SK-N-SH (cell line): ENCODE measurements at regions not wholly inside any gene's neighbourhood (a gene's known extent, or its start where the extent isn't known, plus 50 kb on each side); places are given as distances from the start of the nearest gene placed in this dataset.

Experiments
- CTCF ChIA-PET: fragments of 300-600, 350-600 bp; formaldehyde crosslinking; extraction: SDS; loops from one replicate; lab custom pipeline; 2021; lab: Yijun Ruan, JAX
- POLR2A ChIA-PET: fragments of 350-600 bp; sonication (Branson Sonifier 250); formaldehyde crosslinking; extraction: SDS; loops from one replicate; lab custom pipeline; 2020; ENCODE audit warnings: antibody characterized with exemption, inconsistent platforms; lab: Yijun Ruan, JAX
- DNase-seq: peaks from one replicate; pipeline ENCODE4 v3.0.0; 2012
- H2AFZ ChIP-seq: fragments of 200-600 bp; sonication (generic); 2 replicates; pipeline ENCODE4 v1.8.1; 2016; ENCODE audit warnings: antibody characterized with exemption, mild to moderate bottlenecking, low read depth
- H3F3A ChIP-seq: fragments of 200-600 bp; sonication (generic); replicated peaks from 2 replicates; pipeline ENCODE3; 2016; ENCODE audit warnings: antibody characterized with exemption, mild to moderate bottlenecking; ENCODE audit not compliant: insufficient read depth
- H3K27ac ChIP-seq, 2 experiments: fragments of 200-500 bp in 1 of 2; fragments of 200-600 bp in 1 of 2; sonication (Bioruptor generic) in 1 of 2; sonication (generic), shearing (Covaris generic) in 1 of 2; 2 replicates each; pipeline versions ENCODE4 v1.5.1 to v1.6.1; 2014 to 2016; ENCODE audit warnings: low read depth in 2 of 2, inconsistent platforms in 1 of 2, low read length in 1 of 2, mild to moderate bottlenecking in 1 of 2, mixed read lengths in 1 of 2
- H3K27me3 ChIP-seq: fragments of 200-600 bp; sonication (generic), shearing (Covaris generic); 2 replicates; pipeline ENCODE4 v1.6.1; 2016; ENCODE audit warnings: mixed run types; ENCODE audit not compliant: insufficient read depth
- H3K36me3 ChIP-seq, 2 experiments: fragments of 200-500 bp in 1 of 2; fragments of 200-600 bp in 1 of 2; sonication (Bioruptor generic) in 1 of 2; sonication (generic) in 1 of 2; replicated peaks in 1 of 2; 2 replicates each; pipeline versions ENCODE3 to v1.5.1; 2014 to 2016; ENCODE audit warnings: low read length in 1 of 2, mild to moderate bottlenecking in 1 of 2; ENCODE audit not compliant: insufficient read depth in 2 of 2, control insufficient read depth in 1 of 2
- H3K4me1 ChIP-seq, 2 experiments: fragments of 200-500 bp in 1 of 2; fragments of 200-600 bp in 1 of 2; sonication (Bioruptor generic) in 1 of 2; sonication (generic), shearing (Covaris generic) in 1 of 2; 2 replicates each; pipeline versions ENCODE4 v1.5.1 to v1.6.1; 2014 to 2016; ENCODE audit warnings: low read depth in 1 of 2, low read length in 1 of 2, mixed run types in 1 of 2; ENCODE audit not compliant: insufficient read depth in 2 of 2, control insufficient read depth in 1 of 2
- H3K4me2 ChIP-seq: fragments of 200-600 bp; sonication (generic), shearing (Covaris generic); 2 replicates; pipeline ENCODE4 v1.6.1; 2017; ENCODE audit warnings: mixed run types
- H3K4me3 ChIP-seq, 2 experiments: fragments of 200-500 bp in 1 of 2; fragments of 200-600 bp in 1 of 2; sonication (Bioruptor generic) in 1 of 2; sonication (generic), shearing (Covaris generic) in 1 of 2; 2 replicates each; pipeline versions ENCODE4 v1.5.1 to v1.8.1; 2014 to 2016; ENCODE audit warnings: low read depth in 2 of 2, inconsistent platforms in 1 of 2, low read length in 1 of 2, mild to moderate bottlenecking in 1 of 2, mixed read lengths in 1 of 2, moderate library complexity in 1 of 2
- H3K79me2 ChIP-seq: fragments of 200-600 bp; sonication (generic); 2 replicates; pipeline ENCODE4 v1.8.1; 2017; ENCODE audit warnings: mild to moderate bottlenecking; ENCODE audit not compliant: insufficient read depth
- H3K9ac ChIP-seq: fragments of 200-600 bp; sonication (generic); 2 replicates; pipeline ENCODE4 v1.6.1; 2017; ENCODE audit warnings: mixed run types
- H3K9me2 ChIP-seq: fragments of 200-600 bp; sonication (generic); 2 replicates; pipeline ENCODE4 v1.6.1; 2017; ENCODE audit warnings: mixed run types
- H3K9me3 ChIP-seq: fragments of 200-600 bp; sonication (generic); 2 replicates; pipeline ENCODE4 v1.6.1; 2017; ENCODE audit warnings: mixed run types, mild to moderate bottlenecking, moderate library complexity
- H4K20me1 ChIP-seq: fragments of 200-600 bp; sonication (generic); 2 replicates; pipeline ENCODE4 v1.6.1; 2017; ENCODE audit warnings: mild to moderate bottlenecking, mixed run types; ENCODE audit not compliant: insufficient read depth
- CHD2 ChIP-seq: fragments of 150-350 bp; IDR thresholded peaks from 2 replicates; pipeline ENCODE4 v1.6.1; 2018; ENCODE audit warnings: low read length; ENCODE audit not compliant: partially characterized antibody
- EP300 ChIP-seq, 2 experiments: IDR thresholded peaks; 2 replicates each; pipeline versions ENCODE4 v1.4.0 to v1.6.1; 2012; ENCODE audit warnings: borderline replicate concordance in 1 of 2, low read depth in 1 of 2, low read length in 1 of 2
- EZH2phosphoT487 ChIP-seq: fragments of 200-600 bp; sonication (generic); IDR thresholded peaks from 2 replicates; pipeline ENCODE4 v1.6.1; 2017; ENCODE audit warnings: low read depth, mixed run types, mild to moderate bottlenecking, antibody characterized with exemption, moderate library complexity, borderline replicate concordance
- FOXJ3 ChIP-seq: sonication (generic); formaldehyde crosslinking; IDR thresholded peaks from 2 replicates; pipeline ENCODE4 v1.5.1; 2020; ENCODE audit warnings: mild to moderate bottlenecking, missing genetic modification reagents
- GABPA ChIP-seq: IDR thresholded peaks from 2 replicates; pipeline ENCODE4 v1.4.0; 2012; ENCODE audit warnings: low read depth, mild to moderate bottlenecking
- IRF3 ChIP-seq: fragments of 150-350 bp; IDR thresholded peaks from 2 replicates; pipeline ENCODE4 v1.6.1; 2016; ENCODE audit warnings: mild to moderate bottlenecking, low read depth, low read length
- JUND ChIP-seq: IDR thresholded peaks from 2 replicates; pipeline ENCODE4 v1.4.0; 2012
- MEF2A ChIP-seq: IDR thresholded peaks from 2 replicates; pipeline ENCODE4 v1.4.0; 2012; ENCODE audit warnings: low read depth, borderline replicate concordance
- MXI1 ChIP-seq: IDR thresholded peaks from 2 replicates; pipeline ENCODE4 v1.6.1; 2012; ENCODE audit warnings: mild to moderate bottlenecking, low read depth, low read length, improper control_type of control experiment
- NFIC ChIP-seq: IDR thresholded peaks from 2 replicates; pipeline ENCODE4 v1.4.0; 2012; ENCODE audit warnings: borderline replicate concordance
- NRF1 ChIP-seq: IDR thresholded peaks from 2 replicates; pipeline ENCODE4 v1.6.1; 2012; ENCODE audit warnings: low read depth, mild to moderate bottlenecking, low read length
- PBX3 ChIP-seq: IDR thresholded peaks from 2 replicates; pipeline ENCODE4; 2012
- RFX5 ChIP-seq: IDR thresholded peaks from 2 replicates; pipeline ENCODE4 v1.6.1; 2012; ENCODE audit warnings: mild to moderate bottlenecking, improper control_type of control experiment, low read length
- SIN3A ChIP-seq: IDR thresholded peaks from 2 replicates; pipeline ENCODE4 v1.6.1; 2012; ENCODE audit warnings: low read depth, mild to moderate bottlenecking, low read length, moderate library complexity, borderline replicate concordance
- SMC3 ChIP-seq: IDR thresholded peaks from 2 replicates; pipeline ENCODE4 v1.6.1; 2012; ENCODE audit warnings: low read depth, low read length, improper control_type of control experiment
- TAF1 ChIP-seq: IDR thresholded peaks from 2 replicates; pipeline ENCODE4 v1.6.1; 2012; ENCODE audit warnings: low read depth, mild to moderate bottlenecking, low read length, moderate library complexity, borderline replicate concordance
- TEAD4 ChIP-seq: IDR thresholded peaks from 2 replicates; pipeline ENCODE4 v1.4.0; 2012; ENCODE audit warnings: mild to moderate bottlenecking, borderline replicate concordance; ENCODE audit not compliant: insufficient read depth
- USF2 ChIP-seq: fragments of 150-350 bp; IDR thresholded peaks from 2 replicates; pipeline ENCODE4 v1.6.1; 2017; ENCODE audit warnings: antibody characterized with exemption, low read length, low read depth, borderline replicate concordance
- ZBTB33 ChIP-seq: IDR thresholded peaks from 2 replicates; pipeline ENCODE4 v1.4.0; 2012; ENCODE audit warnings: low read depth, borderline replicate concordance
- WGBS: methylation state at CpG from one replicate; pipeline ENCODE4 v1.1.6; 2017; ENCODE audit warnings: low lambda C conversion rate; 5-methylcytosine and 5-hydroxymethylcytosine counted together

- Histone ChIP-seq H3K27ac (no peak overlapping the region), H3K9me2 (no peaks in the 10 kb centered on the region), H3K9me3 (no peaks in the 10 kb centered on the region), H3K27me3 (no peaks in the 10 kb centered on the region), H3K4me3 (no peak overlapping the region), H2AFZ (no peak overlapping the region), H3K79me2 (no peaks in the 10 kb centered on the region), H3K4me2 (no peak overlapping the region), H3F3A (no peaks in the 10 kb centered on the region), H3K9ac (no peak overlapping the region), H3K4me1 (peaks cover 0 to 6% of the 10 kb centered on the region in 2 experiments; a peak in 1 of 4 replicates), H3K36me3 (no peaks in the 10 kb centered on the region), H4K20me1 (no peaks in the 10 kb centered on the region)
- ChIA-PET CTCF (no interaction called here), POLR2A (no interaction called here)
- no peak for DNase-seq
- TF ChIP-seq MEF2A = no peak
- no peak for TF ChIP-seq CHD2
- TF ChIP-seq RFX5 = no peak
- no peak for TF ChIP-seq FOXJ3 (CRISPR knock-in tag)
- no peak for TF ChIP-seq EZH2phosphoT487
- TF ChIP-seq NRF1 = no peak
- no peak for TF ChIP-seq SIN3A
- TF ChIP-seq TEAD4 = no peak
- no peak for TF ChIP-seq EP300 (IDR thresholded peaks at IDR 0.05; ENCODE audit: borderline replicate concordance in 1 of 2, low read depth in 1 of 2, low read length in 1 of 2)
- no peak for TF ChIP-seq SMC3
- no peak for TF ChIP-seq USF2
- TF ChIP-seq TAF1 = no peak
- WGBS = 8% methylated on average over 3 of the region's 3 CpGs
Observed at GRCh38 chr17:34760931-34761495, 181.6 kb downstream of the TMEM132E start.

GRCh38 chr17:34758718-34759117 lies 179.3 kb downstream of the TMEM132E start:
- Histone ChIP-seq H3K9me3 (no peaks in the 10 kb centered on the region), H3K79me2 (no peaks in the 10 kb centered on the region), H3K36me3 (no peaks in the 10 kb centered on the region), H4K20me1 (no peaks in the 10 kb centered on the region), H3F3A (no peaks in the 10 kb centered on the region), H3K4me1 (peaks cover 0 to 6% of the 10 kb centered on the region in 2 experiments; a peak in 1 of 4 replicates), H3K4me2 (no peak overlapping the region), H2AFZ (no peak overlapping the region), H3K27me3 (no peaks in the 10 kb centered on the region), H3K27ac (no peak overlapping the region), H3K9me2 (no peaks in the 10 kb centered on the region), H3K9ac (no peak overlapping the region), H3K4me3 (no peak overlapping the region)
- DNase-seq = no peak
- TF ChIP-seq ZBTB33 (no peak), IRF3 (no peak), NFIC (no peak), JUND (no peak), RFX5 (no peak), MXI1 (no peak), PBX3 (no peak), GABPA (no peak)
- POLR2A ChIA-PET = no interaction called here
- CTCF ChIA-PET = no interaction called here
- 54% methylated on average over 4 of the region's 4 CpGs for WGBS
